Liver (tissue), 3 donors: ENCODE measurements at regions not wholly inside any gene's neighbourhood (a gene's known extent, or its start where the extent isn't known, plus 50 kb on each side); places are given as distances from the start of the nearest gene placed in this dataset.

ENCODE experiments used
- EGR1 ChIP-seq, 2 donors: IDR thresholded peaks; 2 replicates each; pipeline ENCODE4 v1.6.1; 2016 to 2018; ENCODE audit warnings: antibody characterized with exemption in 2 of 2, low read depth in 2 of 2
- FOXA2 ChIP-seq: IDR thresholded peaks from 2 replicates; pipeline ENCODE4 v1.6.1; 2016; ENCODE audit warnings: antibody characterized with exemption
- GABPA ChIP-seq, 2 donors: IDR thresholded peaks in 1 of 2; conservative IDR thresholded peaks in 1 of 2; 2 replicates each; pipeline ENCODE4 v1.6.1; 2016; ENCODE audit warnings: antibody characterized with exemption in 2 of 2, mild to moderate bottlenecking in 1 of 2, moderate library complexity in 1 of 2
- NR2F2 ChIP-seq: IDR thresholded peaks from 2 replicates; pipeline ENCODE4 v1.6.1; 2016; ENCODE audit warnings: antibody characterized with exemption
- RAD21 ChIP-seq, 2 donors: IDR thresholded peaks; 2 replicates each; pipeline ENCODE4 v1.6.1; 2016; ENCODE audit warnings: antibody characterized with exemption in 2 of 2, mild to moderate bottlenecking in 2 of 2
- SP1 ChIP-seq: IDR thresholded peaks from 2 replicates; pipeline ENCODE4 v1.6.1; 2018; ENCODE audit warnings: antibody characterized with exemption, mild to moderate bottlenecking
- YY1 ChIP-seq: IDR thresholded peaks from 2 replicates; pipeline ENCODE4 v1.6.1; 2016; ENCODE audit warnings: antibody characterized with exemption, mild to moderate bottlenecking
- TF ChIP-seq, protein P1 (sequence below): fragments of 150-350 bp; IDR thresholded peaks from 2 replicates; pipeline ENCODE4 v1.5.1; 2017; ENCODE audit warnings: improper control_type of control experiment, low read depth, low read length; ENCODE audit not compliant: missing input control
- TF ChIP-seq, protein P2 (sequence below): IDR thresholded peaks from 2 replicates; pipeline ENCODE4 v1.6.1; 2016; ENCODE audit warnings: antibody characterized with exemption, mild to moderate bottlenecking
- TF ChIP-seq, protein P3 (sequence below): IDR thresholded peaks from 2 replicates; pipeline ENCODE4 v1.6.1; 2016; ENCODE audit warnings: antibody characterized with exemption
- donor health status: healthy.
- donor health status: healthy.

DNA sequence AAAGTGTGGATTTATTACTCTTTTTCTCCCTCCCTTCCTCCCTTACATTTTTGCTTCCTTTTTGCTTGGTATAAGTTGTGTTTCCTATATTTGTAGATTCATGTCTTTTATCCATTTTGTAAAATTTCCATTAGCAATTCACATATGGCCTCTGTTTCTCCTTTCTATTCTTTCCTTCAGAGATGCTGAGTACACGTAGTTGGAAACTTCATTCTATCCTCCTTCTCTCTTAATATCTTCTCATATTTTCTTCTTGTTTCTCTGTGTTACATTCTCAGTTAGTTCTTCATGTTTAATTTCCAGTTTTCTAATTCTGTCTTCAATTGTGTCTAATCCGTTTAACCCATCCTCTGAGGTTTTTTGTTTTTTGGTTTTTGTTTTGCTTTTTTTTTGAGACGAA lies 188.9 kb downstream of the ZIC5 start:
- TF ChIP-seq RAD21 (IDR thresholded peaks at IDR 0.05) (no peak), YY1 (no peak), GABPA (IDR thresholded peaks at IDR 0.05 in 1 of 2, conservative IDR thresholded peaks at IDR 0.05 in 1 of 2) (no peak), SP1 (no peak), FOXA2 (no peak), NR2F2 (no peak), EGR1 (IDR thresholded peaks at IDR 0.05; ENCODE audit: low read depth in 2 of 2) (no peak)
- TF ChIP-seq, protein P1, sequence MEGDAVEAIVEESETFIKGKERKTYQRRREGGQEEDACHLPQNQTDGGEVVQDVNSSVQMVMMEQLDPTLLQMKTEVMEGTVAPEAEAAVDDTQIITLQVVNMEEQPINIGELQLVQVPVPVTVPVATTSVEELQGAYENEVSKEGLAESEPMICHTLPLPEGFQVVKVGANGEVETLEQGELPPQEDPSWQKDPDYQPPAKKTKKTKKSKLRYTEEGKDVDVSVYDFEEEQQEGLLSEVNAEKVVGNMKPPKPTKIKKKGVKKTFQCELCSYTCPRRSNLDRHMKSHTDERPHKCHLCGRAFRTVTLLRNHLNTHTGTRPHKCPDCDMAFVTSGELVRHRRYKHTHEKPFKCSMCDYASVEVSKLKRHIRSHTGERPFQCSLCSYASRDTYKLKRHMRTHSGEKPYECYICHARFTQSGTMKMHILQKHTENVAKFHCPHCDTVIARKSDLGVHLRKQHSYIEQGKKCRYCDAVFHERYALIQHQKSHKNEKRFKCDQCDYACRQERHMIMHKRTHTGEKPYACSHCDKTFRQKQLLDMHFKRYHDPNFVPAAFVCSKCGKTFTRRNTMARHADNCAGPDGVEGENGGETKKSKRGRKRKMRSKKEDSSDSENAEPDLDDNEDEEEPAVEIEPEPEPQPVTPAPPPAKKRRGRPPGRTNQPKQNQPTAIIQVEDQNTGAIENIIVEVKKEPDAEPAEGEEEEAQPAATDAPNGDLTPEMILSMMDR, result no peak
- TF ChIP-seq, protein P2, sequence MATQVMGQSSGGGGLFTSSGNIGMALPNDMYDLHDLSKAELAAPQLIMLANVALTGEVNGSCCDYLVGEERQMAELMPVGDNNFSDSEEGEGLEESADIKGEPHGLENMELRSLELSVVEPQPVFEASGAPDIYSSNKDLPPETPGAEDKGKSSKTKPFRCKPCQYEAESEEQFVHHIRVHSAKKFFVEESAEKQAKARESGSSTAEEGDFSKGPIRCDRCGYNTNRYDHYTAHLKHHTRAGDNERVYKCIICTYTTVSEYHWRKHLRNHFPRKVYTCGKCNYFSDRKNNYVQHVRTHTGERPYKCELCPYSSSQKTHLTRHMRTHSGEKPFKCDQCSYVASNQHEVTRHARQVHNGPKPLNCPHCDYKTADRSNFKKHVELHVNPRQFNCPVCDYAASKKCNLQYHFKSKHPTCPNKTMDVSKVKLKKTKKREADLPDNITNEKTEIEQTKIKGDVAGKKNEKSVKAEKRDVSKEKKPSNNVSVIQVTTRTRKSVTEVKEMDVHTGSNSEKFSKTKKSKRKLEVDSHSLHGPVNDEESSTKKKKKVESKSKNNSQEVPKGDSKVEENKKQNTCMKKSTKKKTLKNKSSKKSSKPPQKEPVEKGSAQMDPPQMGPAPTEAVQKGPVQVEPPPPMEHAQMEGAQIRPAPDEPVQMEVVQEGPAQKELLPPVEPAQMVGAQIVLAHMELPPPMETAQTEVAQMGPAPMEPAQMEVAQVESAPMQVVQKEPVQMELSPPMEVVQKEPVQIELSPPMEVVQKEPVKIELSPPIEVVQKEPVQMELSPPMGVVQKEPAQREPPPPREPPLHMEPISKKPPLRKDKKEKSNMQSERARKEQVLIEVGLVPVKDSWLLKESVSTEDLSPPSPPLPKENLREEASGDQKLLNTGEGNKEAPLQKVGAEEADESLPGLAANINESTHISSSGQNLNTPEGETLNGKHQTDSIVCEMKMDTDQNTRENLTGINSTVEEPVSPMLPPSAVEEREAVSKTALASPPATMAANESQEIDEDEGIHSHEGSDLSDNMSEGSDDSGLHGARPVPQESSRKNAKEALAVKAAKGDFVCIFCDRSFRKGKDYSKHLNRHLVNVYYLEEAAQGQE, result no peak
- TF ChIP-seq, protein P3, sequence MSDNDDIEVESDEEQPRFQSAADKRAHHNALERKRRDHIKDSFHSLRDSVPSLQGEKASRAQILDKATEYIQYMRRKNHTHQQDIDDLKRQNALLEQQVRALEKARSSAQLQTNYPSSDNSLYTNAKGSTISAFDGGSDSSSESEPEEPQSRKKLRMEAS, result no peak
